ENCODE measurements at regions not wholly inside any gene's neighbourhood (a gene's known extent, or its start where the extent isn't known, plus 50 kb on each side); places are given as distances from the start of the nearest gene placed in this dataset.

DNA sequence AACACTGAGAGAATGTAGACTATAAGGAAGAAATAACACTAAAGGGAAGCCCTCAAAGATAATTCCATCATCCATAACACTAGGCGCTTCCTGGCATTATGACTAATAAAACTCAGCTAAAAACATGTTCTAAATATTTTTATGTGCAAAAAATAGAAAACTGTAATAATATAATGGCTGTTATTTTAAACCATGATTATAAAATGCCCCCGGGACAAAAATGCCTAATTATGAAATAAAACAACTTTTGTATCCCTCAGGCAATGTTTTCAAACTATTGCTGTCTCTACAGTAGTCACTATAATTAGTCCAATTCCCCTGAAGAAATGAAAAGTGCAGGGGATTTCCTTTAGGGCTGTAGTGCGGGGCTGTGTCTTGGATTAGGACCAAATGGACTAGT is 242.4 kb downstream of the RNF144B start:
- Histone ChIP-seq H3K27me3 (ENCODE audit: insufficient read depth, low read depth) (no peaks in the 10 kb centered on the region), H3K4me3 (IDR thresholded peaks at IDR 0.05; ENCODE audit: insufficient read depth, low read depth, low read length) (no peak overlapping the region), H2AFZ (ENCODE audit: low read depth) (no peak overlapping the region), H3K79me2 (ENCODE audit: insufficient read depth, low read depth) (no peaks in the 10 kb centered on the region), H3K4me1 (ENCODE audit: low read depth, poor library complexity, severe bottlenecking) (no peaks in the 10 kb centered on the region), H3K9ac (no peak overlapping the region), H3K36me3 (ENCODE audit: insufficient read depth) (no peaks in the 10 kb centered on the region), H4K20me1 (ENCODE audit: insufficient read depth) (no peaks in the 10 kb centered on the region), H3K4me2 (no peak overlapping the region), H3K27ac (no peak overlapping the region)
- TF ChIP-seq CTCF (conservative IDR thresholded peaks at IDR 0.05; ENCODE audit: low read depth, low read length) = no peak

GRCh38 chr6:18632670-18633410 is 245.7 kb downstream of the RNF144B start:
- TF ChIP-seq CTCF (conservative IDR thresholded peaks at IDR 0.05; ENCODE audit: low read depth, low read length) = no peak
- H3K27ac ChIP-seq = no peak overlapping the region
- H3K9ac ChIP-seq = no peak overlapping the region
- no peaks in the 10 kb centered on the region for H3K27me3 ChIP-seq (ENCODE audit: insufficient read depth, low read depth)
- H3K4me1 ChIP-seq (ENCODE audit: low read depth, poor library complexity, severe bottlenecking) = no peaks in the 10 kb centered on the region
- no peaks in the 10 kb centered on the region for H3K79me2 ChIP-seq (ENCODE audit: insufficient read depth, low read depth)
- no peak overlapping the region for H2AFZ ChIP-seq (ENCODE audit: low read depth)
- no peaks in the 10 kb centered on the region for H3K36me3 ChIP-seq (ENCODE audit: insufficient read depth)
- H3K4me3 ChIP-seq (IDR thresholded peaks at IDR 0.05; ENCODE audit: insufficient read depth, low read depth, low read length) = no peak overlapping the region
- no peak overlapping the region for H3K4me2 ChIP-seq
- no peaks in the 10 kb centered on the region for H4K20me1 ChIP-seq (ENCODE audit: insufficient read depth)

- H3K9ac ChIP-seq = no peak overlapping the region
- no peak overlapping the region for H2AFZ ChIP-seq (ENCODE audit: low read depth)
- no peak for TF ChIP-seq CTCF (conservative IDR thresholded peaks at IDR 0.05; ENCODE audit: low read depth, low read length)
- H3K4me3 ChIP-seq (IDR thresholded peaks at IDR 0.05; ENCODE audit: insufficient read depth, low read depth, low read length) = no peak overlapping the region
- H3K27ac ChIP-seq = no peak overlapping the region
- no peaks in the 10 kb centered on the region for H4K20me1 ChIP-seq (ENCODE audit: insufficient read depth)
- no peak overlapping the region for H3K4me2 ChIP-seq
- no peaks in the 10 kb centered on the region for H3K79me2 ChIP-seq (ENCODE audit: insufficient read depth, low read depth)
- H3K36me3 ChIP-seq (ENCODE audit: insufficient read depth) = no peaks in the 10 kb centered on the region
- H3K4me1 ChIP-seq (ENCODE audit: low read depth, poor library complexity, severe bottlenecking) = no peaks in the 10 kb centered on the region
- no peaks in the 10 kb centered on the region for H3K27me3 ChIP-seq (ENCODE audit: insufficient read depth, low read depth)
Measured at GRCh38 chr6:18634912-18635311, 247.8 kb downstream of the RNF144B start.

DNA sequence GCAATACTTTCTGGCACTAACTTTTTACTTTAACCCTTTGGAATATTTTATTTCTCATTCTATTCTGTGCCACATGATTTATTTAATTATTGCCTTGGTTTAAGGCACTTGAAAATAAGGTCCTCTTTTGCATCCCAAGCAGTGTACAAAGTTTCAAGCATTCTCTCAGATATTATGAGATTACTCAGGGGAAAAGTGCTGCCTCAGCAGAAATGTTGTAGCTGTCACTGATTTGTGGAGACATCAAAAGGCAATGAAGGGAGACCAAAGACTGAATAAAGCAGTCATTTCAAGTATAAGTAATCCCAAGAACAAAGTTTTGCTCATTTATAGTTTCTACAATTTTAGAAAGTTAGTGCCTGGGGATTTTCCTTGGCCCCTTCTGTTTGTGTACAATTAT is 253.0 kb downstream of the RNF144B start:
- Histone ChIP-seq H3K9ac (no peak overlapping the region), H3K36me3 (ENCODE audit: insufficient read depth) (no peaks in the 10 kb centered on the region), H2AFZ (ENCODE audit: low read depth) (no peak overlapping the region), H3K27me3 (ENCODE audit: insufficient read depth, low read depth) (no peaks in the 10 kb centered on the region), H3K79me2 (ENCODE audit: insufficient read depth, low read depth) (no peaks in the 10 kb centered on the region), H3K4me3 (IDR thresholded peaks at IDR 0.05; ENCODE audit: insufficient read depth, low read depth, low read length) (no peak overlapping the region), H4K20me1 (ENCODE audit: insufficient read depth) (no peaks in the 10 kb centered on the region), H3K4me1 (ENCODE audit: low read depth, poor library complexity, severe bottlenecking) (no peaks in the 10 kb centered on the region), H3K4me2 (no peak overlapping the region), H3K27ac (no peak overlapping the region)
- TF ChIP-seq CTCF (conservative IDR thresholded peaks at IDR 0.05; ENCODE audit: low read depth, low read length) = no peak
